NCI-H2227 (cell line): ENCODE measurements at regions not wholly inside any gene's neighbourhood (a gene's known extent, or its start where the extent isn't known, plus 50 kb on each side); places are given as distances from the start of the nearest gene placed in this dataset.

ENCODE experiments used
- DNase-seq: peaks from one replicate; lab custom pipeline; 2025; ENCODE audit not compliant: unreplicated experiment; lab: John Stamatoyannopoulos, UW

GRCh38 chr2:234615643-234616356, 118.9 kb upstream of the ARL4C start:
- DNase-seq = no peak

DNA sequence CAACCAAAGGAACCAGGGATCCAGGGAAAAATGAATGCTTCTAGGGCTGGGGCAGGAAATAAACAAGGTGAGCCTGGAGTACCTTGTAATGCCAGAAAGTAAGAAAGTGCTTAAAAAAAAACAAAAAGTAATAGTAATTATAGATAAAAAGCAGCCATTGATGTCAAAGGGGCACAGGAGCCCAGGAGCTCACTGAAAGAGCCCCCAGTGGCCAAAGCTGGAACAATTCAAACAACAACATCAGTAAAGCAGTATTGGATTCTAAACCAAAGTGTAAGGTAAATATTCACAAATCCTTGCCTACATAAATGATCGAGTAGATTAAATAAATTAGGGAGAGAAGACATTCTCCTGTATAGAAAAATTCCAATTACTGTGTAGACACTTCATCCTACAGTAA, 114.3 kb upstream of the ARL4C start:
- no peak for DNase-seq

- DNase-seq = no peak
Measured at GRCh38 chr2:234608946-234609345, 112.1 kb upstream of the ARL4C start.

DNA sequence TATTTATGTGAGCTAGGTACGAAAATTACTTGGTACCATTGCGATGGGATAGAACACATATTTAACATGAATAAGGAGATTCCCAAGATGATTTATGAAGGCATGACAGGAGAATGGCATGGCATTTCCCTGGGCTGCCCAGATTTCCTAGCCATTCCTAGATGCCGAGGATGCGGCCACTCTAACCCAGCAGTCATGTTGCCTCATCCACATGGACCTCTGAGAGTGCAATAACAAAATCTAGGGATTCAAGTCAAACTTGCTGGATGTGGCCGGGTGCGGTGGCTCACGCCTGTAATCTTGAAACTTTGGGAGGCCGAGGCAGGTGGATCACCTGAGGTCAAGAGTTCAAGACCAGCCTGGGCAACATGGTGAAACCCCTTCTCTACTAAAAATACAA, 110.8 kb upstream of the ARL4C start:
- no peak for DNase-seq

- no peak for DNase-seq
Measured at GRCh38 chr2:234606896-234607295, 110.0 kb upstream of the ARL4C start.

- no peak for DNase-seq
Measured at GRCh38 chr2:234603619-234604018, 106.7 kb upstream of the ARL4C start.

- no peak for DNase-seq
Measured at GRCh38 chr2:234601213-234601612, 104.3 kb upstream of the ARL4C start.

GRCh38 chr2:234597576-234597861, 100.6 kb upstream of the ARL4C start:
- DNase-seq = no peak

DNA sequence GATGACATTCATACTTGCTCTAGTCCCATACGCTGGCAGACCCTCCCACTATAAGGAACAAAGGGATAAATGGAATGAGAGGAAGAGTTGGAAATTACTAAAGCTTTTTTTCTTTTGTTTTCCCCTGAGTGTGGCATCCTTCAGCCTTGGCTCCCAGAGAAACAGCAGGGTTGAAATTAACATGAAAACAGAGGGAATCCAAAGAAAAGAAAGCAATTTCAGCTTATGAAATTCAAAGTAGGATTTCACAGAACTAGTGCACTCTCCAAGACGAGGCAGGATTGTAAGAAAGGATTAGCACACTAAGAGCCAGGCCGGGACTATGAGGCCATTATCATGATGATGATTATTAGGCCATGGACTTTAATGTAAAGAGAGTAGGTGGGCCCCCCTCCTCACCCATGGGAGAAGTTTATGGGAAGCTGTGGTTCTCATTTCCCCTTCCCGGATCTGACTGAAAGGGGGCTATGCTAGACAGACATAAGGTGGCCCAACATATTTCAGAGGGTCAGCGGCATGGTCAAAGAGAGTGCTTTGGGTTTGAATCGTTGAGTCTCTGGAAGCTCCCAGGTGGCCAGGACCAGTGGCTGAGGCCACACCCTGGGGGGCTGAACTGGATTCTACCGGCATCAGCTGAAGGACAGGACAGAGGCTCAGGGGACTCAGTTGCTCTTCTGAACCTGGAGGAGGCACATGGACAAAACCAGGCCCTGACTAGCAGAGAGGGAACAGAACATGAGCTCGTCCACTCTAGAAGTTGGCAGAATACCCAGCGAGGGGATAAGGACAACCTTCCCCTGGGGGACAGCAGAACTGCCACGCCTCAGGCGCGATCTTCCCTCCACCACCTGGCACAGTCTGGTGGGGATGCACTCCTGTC, 100.1 kb upstream of the ARL4C start:
- DNase-seq = no peak

GRCh38 chr2:234595829-234596228, 98.9 kb upstream of the ARL4C start:
- no peak for DNase-seq

GRCh38 chr2:234594715-234595114, 97.8 kb upstream of the ARL4C start:
- DNase-seq = no peak

DNA sequence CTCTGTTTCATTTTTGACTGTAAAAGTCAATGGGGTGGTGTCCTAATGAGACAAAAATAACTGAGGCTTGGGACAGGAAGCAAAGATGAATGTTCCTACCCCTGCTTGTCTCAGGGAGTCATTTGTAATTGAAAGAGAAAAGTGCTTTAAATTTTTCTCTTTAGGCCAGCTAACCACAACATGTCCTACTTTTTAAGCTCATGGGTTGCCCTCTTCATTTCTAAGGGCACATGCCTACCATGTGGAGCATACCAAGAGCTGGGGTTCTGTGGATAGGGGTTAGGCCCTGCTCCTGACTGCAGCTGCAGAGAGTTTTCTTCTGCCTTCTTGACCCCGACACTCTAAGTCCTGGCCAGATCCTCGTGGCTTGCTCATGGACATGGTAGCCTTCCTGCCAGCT, 96.8 kb upstream of the ARL4C start:
- DNase-seq = no peak

DNA sequence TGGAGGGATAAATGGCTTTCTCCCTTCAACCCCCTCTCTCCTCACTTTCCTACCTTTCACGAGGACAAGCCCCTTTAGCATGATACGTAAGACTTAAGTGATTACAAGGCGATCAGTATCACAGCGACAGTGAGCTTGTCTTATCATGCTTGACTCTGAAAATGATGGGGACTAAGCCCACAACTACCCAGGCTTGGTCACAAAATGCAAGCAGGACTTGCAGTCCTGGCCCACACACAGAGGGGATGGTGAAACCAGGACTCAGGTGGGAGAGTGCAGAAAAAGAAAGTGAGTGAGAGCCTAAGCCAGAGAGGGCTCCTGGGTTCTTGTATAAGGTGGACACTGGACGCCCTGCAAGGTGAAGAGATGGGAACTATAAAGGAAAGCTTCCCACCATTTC, 95.7 kb upstream of the ARL4C start:
- no peak for DNase-seq

- DNase-seq = no peak
Measured at GRCh38 chr2:234590076-234590475, 93.2 kb upstream of the ARL4C start.

GRCh38 chr2:234588054-234588430, 91.2 kb upstream of the ARL4C start:
- DNase-seq = no peak

GRCh38 chr2:234587341-234588053, 90.6 kb upstream of the ARL4C start:
- DNase-seq = no peak

- no peak for DNase-seq
Measured at GRCh38 chr2:234583331-234583730, 86.5 kb upstream of the ARL4C start.

DNA sequence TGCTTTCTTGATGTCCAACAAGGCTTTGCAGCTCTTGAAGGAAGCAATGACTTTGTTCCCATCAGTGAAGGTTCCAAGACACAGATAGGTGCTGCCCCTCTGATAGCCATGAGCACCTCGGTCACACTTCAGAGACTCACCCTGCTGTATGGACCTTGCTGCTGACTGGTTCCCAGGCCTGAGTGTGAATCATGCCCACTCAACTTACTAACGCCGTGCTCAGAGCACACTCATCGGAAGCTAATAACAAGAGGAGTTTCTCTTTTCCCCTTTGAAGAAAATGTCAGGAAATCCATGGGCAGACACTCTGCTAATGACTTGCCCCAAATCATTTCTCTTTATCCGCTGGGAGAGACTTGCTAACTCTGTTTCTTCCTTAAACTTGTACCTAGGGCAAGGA, 83.8 kb upstream of the ARL4C start:
- no peak for DNase-seq

DNA sequence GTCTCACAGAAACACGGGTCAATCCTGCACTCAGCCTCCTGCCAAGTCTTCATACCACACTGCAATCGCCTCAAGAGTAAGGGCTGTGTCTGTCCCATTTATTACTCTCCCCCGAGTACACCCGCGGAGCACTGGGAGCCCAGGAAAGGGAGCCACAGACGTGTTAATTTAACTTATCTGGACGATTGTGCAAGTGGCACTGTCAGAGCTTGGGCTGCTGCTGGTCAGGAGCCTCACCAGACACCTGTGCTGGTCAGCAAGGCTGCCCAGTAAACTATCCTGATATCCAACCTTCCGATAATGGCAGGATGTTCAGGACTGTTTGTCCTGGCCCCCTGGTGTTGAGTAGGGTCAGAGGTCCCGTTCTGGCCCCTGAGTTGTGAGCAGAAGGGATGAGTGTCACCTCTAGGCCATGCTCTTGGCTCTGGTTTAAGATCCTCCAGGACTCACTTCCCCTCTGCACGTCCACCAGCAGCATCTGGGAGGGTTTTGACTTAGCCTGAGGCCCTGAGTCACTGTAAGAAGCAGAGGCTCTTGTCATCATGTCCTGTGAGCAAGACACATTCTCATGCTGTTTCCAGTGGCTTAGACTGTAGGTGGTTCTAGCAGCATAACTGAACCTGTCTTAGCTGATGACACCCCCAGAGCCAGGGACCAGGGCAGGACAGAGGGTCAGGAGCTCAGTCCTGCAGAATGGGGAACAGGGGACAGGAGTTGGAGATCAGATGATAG, 82.5 kb upstream of the ARL4C start:
- DNase-seq = no peak

DNA sequence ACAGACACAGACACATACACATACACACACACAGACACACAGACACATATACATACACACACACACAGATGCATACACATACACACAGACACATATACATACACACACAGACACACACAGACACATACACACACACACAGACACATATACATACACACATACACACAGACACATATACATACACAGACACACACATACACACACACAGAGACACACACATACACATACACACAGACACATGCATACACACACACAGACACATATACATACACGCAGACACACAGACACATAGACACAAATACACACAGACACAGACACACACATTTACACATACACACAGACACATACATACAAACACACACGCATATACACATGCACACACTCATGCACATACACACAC, 81.5 kb upstream of the ARL4C start:
- no peak for DNase-seq

- no peak for DNase-seq
Measured at GRCh38 chr2:234577191-234577590, 80.3 kb upstream of the ARL4C start.
